GM04504 (cell line): ENCODE measurements at regions not wholly inside any gene's neighbourhood (a gene's known extent, or its start where the extent isn't known, plus 50 kb on each side); places are given as distances from the start of the nearest gene placed in this dataset.
"Not testable (repeated sequence)": the region's sequence is repeated elsewhere in the genome, so short reads cannot be mapped to it uniquely, and the experiment has no call there.

Source experiments
- DNase-seq: peaks from one replicate; pipeline ENCODE4 v3.0.0-alpha.2; 2012; ENCODE audit warnings: low read depth

GRCh38 chr4:61011051-61011450 is 189.1 kb upstream of the ADGRL3 start:
- no peak for DNase-seq

GRCh38 chr4:61011936-61012335 is 188.2 kb upstream of the ADGRL3 start:
- DNase-seq, result not testable (repeated sequence)

GRCh38 chr4:61024610-61025009 is 175.5 kb upstream of the ADGRL3 start:
- DNase-seq, result no peak

- no peak for DNase-seq
Measured at GRCh38 chr4:61027939-61028338, 172.2 kb upstream of the ADGRL3 start.

- no peak for DNase-seq
Measured at GRCh38 chr4:61036071-61036684, 163.9 kb upstream of the ADGRL3 start.

GRCh38 chr4:61041527-61041926 is 158.6 kb upstream of the ADGRL3 start:
- no peak for DNase-seq

GRCh38 chr4:61044837-61045236 is 155.3 kb upstream of the ADGRL3 start:
- DNase-seq, result no peak

GRCh38 chr4:61049018-61049417 is 151.1 kb upstream of the ADGRL3 start:
- no peak for DNase-seq

- DNase-seq, result no peak
Measured at GRCh38 chr4:61067381-61067780, 132.7 kb upstream of the ADGRL3 start.

- DNase-seq, result no peak
Measured at GRCh38 chr4:61068060-61068459, 132.1 kb upstream of the ADGRL3 start.

GRCh38 chr4:61068745-61069144 is 131.4 kb upstream of the ADGRL3 start:
- no peak for DNase-seq

GRCh38 chr4:61070269-61070668 is 129.9 kb upstream of the ADGRL3 start:
- no peak for DNase-seq

- DNase-seq, result no peak
Measured at GRCh38 chr4:61079427-61079826, 120.7 kb upstream of the ADGRL3 start.

GRCh38 chr4:61079976-61080375 is 120.2 kb upstream of the ADGRL3 start:
- no peak for DNase-seq

- DNase-seq, result no peak
Measured at GRCh38 chr4:61085534-61085933, 114.6 kb upstream of the ADGRL3 start.

GRCh38 chr4:61086357-61086756 is 113.8 kb upstream of the ADGRL3 start:
- DNase-seq, result no peak

GRCh38 chr4:61086979-61087378 is 113.1 kb upstream of the ADGRL3 start:
- no peak for DNase-seq

- DNase-seq, result no peak
Measured at GRCh38 chr4:61094854-61095598, 105.1 kb upstream of the ADGRL3 start.

- no peak for DNase-seq
Measured at GRCh38 chr4:61128682-61129081, 71.4 kb upstream of the ADGRL3 start.

GRCh38 chr4:61129971-61130370 is 70.2 kb upstream of the ADGRL3 start:
- no peak for DNase-seq

- no peak for DNase-seq
Measured at GRCh38 chr4:61143461-61143860, 56.7 kb upstream of the ADGRL3 start.

- no peak for DNase-seq
Measured at GRCh38 chr4:61149278-61149677, 50.8 kb upstream of the ADGRL3 start.
